GM21737 (cell line): ENCODE measurements at regions not wholly inside any gene's neighbourhood (a gene's known extent, or its start where the extent isn't known, plus 50 kb on each side); places are given as distances from the start of the nearest gene placed in this dataset.
"Not testable (repeated sequence)": the region's sequence is repeated elsewhere in the genome, so short reads cannot be mapped to it uniquely, and the experiment has no call there.

ENCODE experiments used
- ATAC-seq: cut with Tn5 transposase; IDR thresholded peaks from one replicate; pipeline ENCODE4 v1.9.1; 2021; ENCODE audit warnings: mild to moderate bottlenecking, moderate library complexity; ENCODE audit not compliant: unreplicated experiment

- ATAC-seq, result no peak
Observed at GRCh38 chr6:25150863-25151262, 128.3 kb upstream of the CARMIL1 start.

GRCh38 chr6:25153079-25153478 lies 126.1 kb upstream of the CARMIL1 start:
- ATAC-seq, result no peak

- ATAC-seq, result no peak
Observed at GRCh38 chr6:25154034-25154596, 125.1 kb upstream of the CARMIL1 start.

GRCh38 chr6:25155211-25155610 lies 124.0 kb upstream of the CARMIL1 start:
- no peak for ATAC-seq

- no peak for ATAC-seq
Observed at GRCh38 chr6:25156123-25156522, 123.1 kb upstream of the CARMIL1 start.

- no peak for ATAC-seq
Observed at GRCh38 chr6:25157183-25157582, 122.0 kb upstream of the CARMIL1 start.

- no peak for ATAC-seq
Observed at GRCh38 chr6:25157842-25158241, 121.3 kb upstream of the CARMIL1 start.

GRCh38 chr6:25160134-25160533 lies 119.0 kb upstream of the CARMIL1 start:
- not testable (repeated sequence) for ATAC-seq

- no peak for ATAC-seq
Observed at GRCh38 chr6:25165177-25165576, 114.0 kb upstream of the CARMIL1 start.

- ATAC-seq, result no peak
Observed at GRCh38 chr6:25165800-25166199, 113.4 kb upstream of the CARMIL1 start.

- no peak for ATAC-seq
Observed at GRCh38 chr6:25166955-25167748, 112.0 kb upstream of the CARMIL1 start.

GRCh38 chr6:25167961-25168360 lies 111.2 kb upstream of the CARMIL1 start:
- no peak for ATAC-seq

GRCh38 chr6:25168637-25169036 lies 110.5 kb upstream of the CARMIL1 start:
- ATAC-seq, result no peak

- ATAC-seq, result no peak
Observed at GRCh38 chr6:25169553-25169952, 109.6 kb upstream of the CARMIL1 start.

- no peak for ATAC-seq
Observed at GRCh38 chr6:25169961-25170360, 109.2 kb upstream of the CARMIL1 start.

- ATAC-seq, result no peak
Observed at GRCh38 chr6:25170640-25171039, 108.5 kb upstream of the CARMIL1 start.

- ATAC-seq, result no peak
Observed at GRCh38 chr6:25171301-25171700, 107.9 kb upstream of the CARMIL1 start.

GRCh38 chr6:25172819-25173218 lies 106.4 kb upstream of the CARMIL1 start:
- ATAC-seq, result no peak

- no peak for ATAC-seq
Observed at GRCh38 chr6:25173246-25173645, 105.9 kb upstream of the CARMIL1 start.

GRCh38 chr6:25173951-25174474 lies 105.2 kb upstream of the CARMIL1 start:
- no peak for ATAC-seq

GRCh38 chr6:25174678-25175077 lies 104.5 kb upstream of the CARMIL1 start:
- no peak for ATAC-seq

GRCh38 chr6:25175196-25175595 lies 104.0 kb upstream of the CARMIL1 start:
- ATAC-seq, result no peak
